Left lung (tissue), 4 donors: ENCODE measurements at regions not wholly inside any gene's neighbourhood (a gene's known extent, or its start where the extent isn't known, plus 50 kb on each side); places are given as distances from the start of the nearest gene placed in this dataset.

ENCODE experiments used
- ATAC-seq: fragments of 200-7000 bp; cut with Tn5 transposase; one replicate; pipeline ENCODE4 v1.9.1; 2020; ENCODE audit warnings: moderate library complexity
- DNase-seq, 4 donors: peaks; one replicate each; pipeline ENCODE4 v3.0.0-alpha.2; 2013 to 2020
- H3K27ac ChIP-seq, 2 donors: fragments of 200-600 bp; sonication (generic) in 1 of 2; one replicate each; pipeline versions ENCODE4 v1.5.0 to v1.8.0; 2020 to 2021
- H3K27me3 ChIP-seq, 2 donors: fragments of 200-600 bp; sonication (generic) in 1 of 2; one replicate each; pipeline versions ENCODE4 v1.5.0 to v1.8.0; 2020 to 2021
- H3K36me3 ChIP-seq, 2 donors: fragments of 200-600 bp; sonication (generic) in 1 of 2; one replicate each; pipeline versions ENCODE4 v1.5.0 to v1.8.0; 2020 to 2021
- H3K4me1 ChIP-seq, 2 donors: fragments of 200-600 bp; one replicate each; pipeline ENCODE4 v1.8.0; 2021
- H3K4me3 ChIP-seq, 2 donors: fragments of 200-600 bp; sonication (generic) in 1 of 2; one replicate each; pipeline versions ENCODE4 v1.5.0 to v1.8.0; 2020 to 2021; ENCODE audit warnings: mild to moderate bottlenecking in 1 of 2
- H3K9me3 ChIP-seq, 2 donors: fragments of 200-600 bp; sonication (generic) in 1 of 2; one replicate each; pipeline versions ENCODE4 v1.5.0 to v1.8.0; 2020 to 2021
- intact Hi-C, 2 donors: fragments of 100-400 bp; cut with DNase I; formaldehyde crosslinking; loops; one replicate each; pipeline versions ENCODE4 v1.11.2 to v1.14.2; 2022
- TF ChIP-seq, protein P1 (sequence below), 2 donors: fragments of 200-600 bp; sonication (generic) in 1 of 2; IDR thresholded peaks; one replicate each; pipeline versions ENCODE4 v1.5.0 to v1.8.0; 2021; ENCODE audit warnings: antibody characterized with exemption in 2 of 2
- donor health status: DM: no; HTN: yes; CAD: no.
- donor health status: DM: no; HTN: no; CAD: no.

- ATAC-seq (no peak), DNase-seq (no peak)
- H3K27me3 ChIP-seq: no peaks in the 10 kb centered on the region
- TF ChIP-seq, protein P1, sequence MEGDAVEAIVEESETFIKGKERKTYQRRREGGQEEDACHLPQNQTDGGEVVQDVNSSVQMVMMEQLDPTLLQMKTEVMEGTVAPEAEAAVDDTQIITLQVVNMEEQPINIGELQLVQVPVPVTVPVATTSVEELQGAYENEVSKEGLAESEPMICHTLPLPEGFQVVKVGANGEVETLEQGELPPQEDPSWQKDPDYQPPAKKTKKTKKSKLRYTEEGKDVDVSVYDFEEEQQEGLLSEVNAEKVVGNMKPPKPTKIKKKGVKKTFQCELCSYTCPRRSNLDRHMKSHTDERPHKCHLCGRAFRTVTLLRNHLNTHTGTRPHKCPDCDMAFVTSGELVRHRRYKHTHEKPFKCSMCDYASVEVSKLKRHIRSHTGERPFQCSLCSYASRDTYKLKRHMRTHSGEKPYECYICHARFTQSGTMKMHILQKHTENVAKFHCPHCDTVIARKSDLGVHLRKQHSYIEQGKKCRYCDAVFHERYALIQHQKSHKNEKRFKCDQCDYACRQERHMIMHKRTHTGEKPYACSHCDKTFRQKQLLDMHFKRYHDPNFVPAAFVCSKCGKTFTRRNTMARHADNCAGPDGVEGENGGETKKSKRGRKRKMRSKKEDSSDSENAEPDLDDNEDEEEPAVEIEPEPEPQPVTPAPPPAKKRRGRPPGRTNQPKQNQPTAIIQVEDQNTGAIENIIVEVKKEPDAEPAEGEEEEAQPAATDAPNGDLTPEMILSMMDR (IDR thresholded peaks at IDR 0.05): no peak
- peaks cover 0 to 11% of the 10 kb centered on the region in 2 donors for H3K4me1 ChIP-seq
- intact Hi-C loops: no loop called here
- H3K27ac ChIP-seq: no peak overlapping the region
- no peaks in the 10 kb centered on the region for H3K9me3 ChIP-seq
- H3K4me3 ChIP-seq: no peak overlapping the region
- H3K36me3 ChIP-seq: no peaks in the 10 kb centered on the region
These were observed 799.8 kb downstream of the DIAPH3 start for GRCh38 chr13:59363947-59364346.

DNA sequence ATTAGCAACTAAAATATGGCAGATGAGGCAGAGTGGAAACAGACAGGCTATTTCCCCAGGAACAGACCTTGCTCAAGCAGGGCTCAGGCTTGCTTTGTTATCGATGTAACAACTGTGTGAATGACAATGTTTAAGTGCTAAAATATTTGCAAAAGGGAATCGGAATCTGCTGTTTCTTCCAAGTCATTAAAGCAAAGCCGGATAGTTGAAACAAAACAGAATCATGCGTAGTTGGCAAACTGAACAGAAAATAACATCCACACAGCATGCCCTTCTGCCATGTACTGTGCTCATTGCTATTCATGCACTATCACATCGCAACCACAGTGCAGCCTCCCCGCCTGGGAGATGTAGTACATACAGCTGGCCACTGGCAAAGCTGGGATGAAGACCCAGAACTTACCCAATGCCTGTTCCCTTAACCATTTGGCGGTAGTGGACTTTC lies 799.1 kb downstream of the DIAPH3 start:
- Histone ChIP-seq H3K36me3 (no peaks in the 10 kb centered on the region), H3K4me3 (no peak overlapping the region), H3K27ac (peak overlapping the region in 1 of 2 donors; percentile 9), H3K9me3 (no peaks in the 10 kb centered on the region), H3K27me3 (no peaks in the 10 kb centered on the region), H3K4me1 (peaks cover 0 to 7% of the 10 kb centered on the region in 2 donors)
- intact Hi-C loops: no loop called here
- DNase-seq (no peak), ATAC-seq (no peak)
- TF ChIP-seq, protein P1 (IDR thresholded peaks at IDR 0.05): no peak

DNA sequence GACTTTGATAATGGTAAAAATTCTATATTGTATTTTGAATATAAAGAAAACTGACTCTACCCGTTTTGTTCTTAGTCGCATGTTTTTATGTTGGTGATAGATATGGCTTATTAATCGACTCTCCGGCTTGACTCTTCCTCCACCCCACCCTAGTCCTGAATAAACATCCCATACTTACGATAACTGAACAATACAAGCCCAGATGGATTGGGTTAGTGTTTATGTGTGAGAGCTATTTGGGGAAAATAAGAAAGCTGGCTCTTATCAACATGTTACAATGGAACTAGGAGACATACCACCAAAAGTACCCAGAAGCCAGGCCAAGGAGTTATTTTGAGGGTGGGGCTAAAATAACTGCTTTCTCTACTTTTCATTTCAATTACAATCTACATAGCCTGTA lies 796.3 kb downstream of the DIAPH3 start:
- intact Hi-C loops: no loop called here
- no peaks in the 10 kb centered on the region for H3K27me3 ChIP-seq
- TF ChIP-seq, protein P1 (IDR thresholded peaks at IDR 0.05): no peak
- no peak overlapping the region for H3K4me3 ChIP-seq
- no peaks in the 10 kb centered on the region for H3K36me3 ChIP-seq
- H3K4me1 ChIP-seq: no peaks in the 10 kb centered on the region
- no peaks in the 10 kb centered on the region for H3K9me3 ChIP-seq
- peak overlapping the region in 1 of 2 donors; percentile 69 for H3K27ac ChIP-seq
- DNase-seq (no peak), ATAC-seq (no peak)

- Histone ChIP-seq H3K4me3 (no peak overlapping the region), H3K27ac (peak overlapping the region; percentile 56 to 69), H3K4me1 (no peaks in the 10 kb centered on the region), H3K9me3 (no peaks in the 10 kb centered on the region), H3K36me3 (no peaks in the 10 kb centered on the region), H3K27me3 (no peaks in the 10 kb centered on the region)
- no peak for DNase-seq
- TF ChIP-seq, protein P1 (IDR thresholded peaks at IDR 0.05): no peak
- intact Hi-C loops: no loop called here
- no peak for ATAC-seq
These were observed 795.8 kb downstream of the DIAPH3 start for GRCh38 chr13:59367904-59368303.

GRCh38 chr13:59368693-59369092 lies 795.0 kb downstream of the DIAPH3 start:
- Histone ChIP-seq H3K27me3 (no peaks in the 10 kb centered on the region), H3K36me3 (no peaks in the 10 kb centered on the region), H3K4me1 (no peaks in the 10 kb centered on the region), H3K4me3 (no peak overlapping the region), H3K27ac (peak overlapping the region; percentile 56 to 69), H3K9me3 (no peaks in the 10 kb centered on the region)
- intact Hi-C loops: no loop called here
- TF ChIP-seq, protein P1 (IDR thresholded peaks at IDR 0.05): no peak
- DNase-seq (no peak), ATAC-seq (peak; percentile 16)
